GM19035 (cell line): ENCODE measurements at regions not wholly inside any gene's neighbourhood (a gene's known extent, or its start where the extent isn't known, plus 50 kb on each side); places are given as distances from the start of the nearest gene placed in this dataset.

ENCODE experiments used
- ATAC-seq: cut with Tn5 transposase; IDR thresholded peaks from one replicate; pipeline ENCODE4 v1.9.1; 2021; ENCODE audit not compliant: unreplicated experiment

GRCh38 chr11:26025676-26026075 lies 306.3 kb upstream of the ANO3 start:
- ATAC-seq, result no peak

GRCh38 chr11:26026078-26026477 lies 305.9 kb upstream of the ANO3 start:
- no peak for ATAC-seq

GRCh38 chr11:26027887-26028286 lies 304.0 kb upstream of the ANO3 start:
- ATAC-seq, result peak; percentile 72

DNA sequence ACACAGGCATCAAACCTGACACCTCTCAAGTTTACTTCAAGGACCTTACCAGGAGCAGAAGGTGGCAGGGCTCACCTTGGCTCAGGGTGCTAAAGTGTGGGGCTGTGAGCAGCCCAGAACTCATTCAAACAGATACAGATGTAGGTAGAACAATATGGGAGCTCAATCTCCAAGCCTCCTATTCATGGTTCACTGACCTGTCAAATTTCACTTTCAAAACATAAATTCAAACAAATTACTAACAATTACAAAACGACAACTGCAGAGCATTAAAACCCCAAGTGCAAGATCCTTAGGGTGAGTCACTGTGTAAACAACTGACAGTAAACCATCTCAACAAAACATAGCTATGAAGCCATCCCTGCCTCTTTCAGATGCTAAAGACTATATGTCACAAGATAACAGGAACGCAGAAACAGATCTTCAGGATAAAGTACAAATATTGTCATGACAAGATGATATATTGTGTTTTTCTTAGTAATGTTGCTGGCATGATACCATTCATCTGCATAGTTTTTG lies 303.5 kb upstream of the ANO3 start:
- no peak for ATAC-seq

GRCh38 chr11:26030399-26030798 lies 301.5 kb upstream of the ANO3 start:
- no peak for ATAC-seq

GRCh38 chr11:26032241-26032640 lies 299.7 kb upstream of the ANO3 start:
- ATAC-seq, result no peak

GRCh38 chr11:26035696-26036095 lies 296.2 kb upstream of the ANO3 start:
- ATAC-seq, result no peak

DNA sequence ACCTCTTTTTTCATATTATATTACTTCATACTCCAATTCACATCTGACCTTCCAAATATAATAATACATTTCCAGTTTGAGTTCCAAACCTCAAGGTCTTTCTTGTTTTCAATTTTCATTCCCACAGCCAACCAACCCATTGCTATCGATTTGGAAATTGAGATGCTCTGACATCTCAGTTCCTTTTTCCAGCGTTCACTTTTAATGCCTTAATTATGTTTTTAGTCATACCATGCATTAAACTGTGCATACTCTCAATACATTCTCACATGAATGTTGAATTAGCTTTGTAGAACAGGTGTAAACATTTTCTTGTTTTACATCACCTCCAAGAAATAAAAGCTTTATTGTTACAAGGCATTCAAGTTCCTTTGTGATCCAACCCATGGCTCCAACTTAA lies 294.2 kb upstream of the ANO3 start:
- no peak for ATAC-seq

DNA sequence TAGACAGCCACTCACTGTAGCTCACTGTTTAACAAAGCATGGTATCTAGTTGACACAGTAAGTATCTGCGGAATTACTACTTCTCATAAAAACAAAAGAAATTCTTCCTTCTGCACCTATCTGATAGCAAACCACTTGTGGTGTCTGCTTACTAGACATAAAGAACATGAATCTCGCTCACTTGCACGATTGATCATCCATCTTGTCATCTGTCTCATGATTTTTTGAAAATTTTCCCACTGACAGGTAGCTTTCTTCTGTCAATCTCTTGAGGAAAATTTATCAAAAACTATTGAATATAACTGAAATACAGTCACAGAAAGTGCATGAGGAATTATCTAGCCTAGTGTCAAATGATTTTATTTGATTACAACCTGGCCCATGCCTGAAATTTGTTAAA lies 291.6 kb upstream of the ANO3 start:
- ATAC-seq, result no peak

DNA sequence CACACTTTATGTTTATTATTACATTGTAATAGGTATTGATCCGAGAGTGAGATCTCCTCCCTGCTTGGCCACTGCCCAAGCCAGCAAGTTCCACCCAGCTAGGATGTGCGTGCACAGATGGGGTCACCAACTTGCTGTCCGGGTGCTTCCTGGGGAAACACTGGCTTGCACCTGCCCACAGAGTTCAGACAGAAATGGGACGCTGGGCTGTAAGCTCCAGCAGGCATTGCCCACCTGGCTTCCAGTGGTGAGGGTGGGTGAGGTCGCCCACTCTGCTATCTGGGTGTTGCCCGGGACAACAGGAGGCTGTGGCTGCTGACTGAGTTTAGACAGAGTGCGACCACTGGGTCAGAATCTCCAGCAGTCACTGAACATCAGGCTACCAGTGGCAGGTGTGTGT lies 289.8 kb upstream of the ANO3 start:
- ATAC-seq, result no peak

GRCh38 chr11:26043665-26044064 lies 288.3 kb upstream of the ANO3 start:
- peak; percentile 78 for ATAC-seq

- ATAC-seq, result no peak
Measured at GRCh38 chr11:26044389-26044788, 287.5 kb upstream of the ANO3 start.

GRCh38 chr11:26045082-26045481 lies 286.8 kb upstream of the ANO3 start:
- no peak for ATAC-seq

DNA sequence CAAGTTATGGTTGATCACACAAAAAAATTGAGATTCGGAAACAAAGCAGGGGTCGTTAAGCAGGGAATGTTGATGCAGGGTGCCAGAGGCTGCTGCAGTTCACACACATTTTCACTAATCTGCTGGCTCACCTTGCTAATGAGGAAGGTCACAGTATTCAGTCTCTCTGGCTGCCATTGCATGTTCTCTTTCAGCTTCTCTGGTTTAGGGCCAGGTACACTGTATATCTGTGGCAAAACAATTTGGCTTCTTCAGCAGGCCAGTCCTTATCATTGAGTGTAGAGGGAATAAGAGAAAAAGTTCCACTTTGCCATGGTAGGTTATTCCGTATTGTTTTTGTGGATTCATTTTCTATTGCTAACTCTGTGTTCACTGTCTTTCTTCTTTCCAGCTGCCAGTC lies 283.7 kb upstream of the ANO3 start:
- ATAC-seq, result no peak

DNA sequence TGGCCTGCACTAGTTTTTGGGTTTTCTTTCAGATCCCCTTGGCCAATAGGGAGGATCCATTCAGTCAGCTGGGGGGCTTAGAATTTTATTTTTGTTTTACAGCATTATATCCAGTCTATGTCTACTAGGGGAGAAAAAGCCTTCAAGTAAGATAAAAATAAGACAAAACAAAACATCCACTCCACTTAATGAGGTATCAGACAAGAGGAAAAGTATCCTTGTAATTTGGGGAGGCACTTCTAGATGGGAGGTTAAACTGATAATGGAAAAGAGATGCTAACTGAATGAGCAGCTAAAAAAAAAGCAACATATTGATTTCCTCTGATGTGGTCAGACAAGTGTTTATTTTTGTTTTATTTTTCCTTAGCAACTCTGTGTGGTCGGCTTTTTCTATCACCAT lies 278.0 kb upstream of the ANO3 start:
- no peak for ATAC-seq

- no peak for ATAC-seq
Measured at GRCh38 chr11:26062660-26063059, 269.3 kb upstream of the ANO3 start.

- no peak for ATAC-seq
Measured at GRCh38 chr11:26063915-26064314, 268.0 kb upstream of the ANO3 start.

DNA sequence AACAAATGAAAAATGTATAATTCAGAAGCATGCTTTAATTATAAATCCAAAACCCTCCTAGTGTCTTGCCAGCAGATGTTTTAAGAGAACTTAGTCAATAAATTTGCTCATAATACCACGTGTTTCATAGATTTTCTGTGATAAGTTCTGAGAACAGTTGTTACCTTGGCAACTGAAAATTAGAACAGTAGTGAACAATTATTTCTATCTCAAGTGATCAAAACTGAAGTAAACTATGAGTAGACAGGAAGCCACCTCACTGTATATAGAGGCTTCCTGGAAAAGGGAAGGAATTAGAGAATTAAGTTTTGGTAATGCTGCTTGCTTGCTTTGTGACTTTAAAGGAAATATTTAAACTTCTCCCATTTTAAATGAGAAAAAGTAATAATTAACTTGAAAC lies 266.0 kb upstream of the ANO3 start:
- ATAC-seq, result no peak

DNA sequence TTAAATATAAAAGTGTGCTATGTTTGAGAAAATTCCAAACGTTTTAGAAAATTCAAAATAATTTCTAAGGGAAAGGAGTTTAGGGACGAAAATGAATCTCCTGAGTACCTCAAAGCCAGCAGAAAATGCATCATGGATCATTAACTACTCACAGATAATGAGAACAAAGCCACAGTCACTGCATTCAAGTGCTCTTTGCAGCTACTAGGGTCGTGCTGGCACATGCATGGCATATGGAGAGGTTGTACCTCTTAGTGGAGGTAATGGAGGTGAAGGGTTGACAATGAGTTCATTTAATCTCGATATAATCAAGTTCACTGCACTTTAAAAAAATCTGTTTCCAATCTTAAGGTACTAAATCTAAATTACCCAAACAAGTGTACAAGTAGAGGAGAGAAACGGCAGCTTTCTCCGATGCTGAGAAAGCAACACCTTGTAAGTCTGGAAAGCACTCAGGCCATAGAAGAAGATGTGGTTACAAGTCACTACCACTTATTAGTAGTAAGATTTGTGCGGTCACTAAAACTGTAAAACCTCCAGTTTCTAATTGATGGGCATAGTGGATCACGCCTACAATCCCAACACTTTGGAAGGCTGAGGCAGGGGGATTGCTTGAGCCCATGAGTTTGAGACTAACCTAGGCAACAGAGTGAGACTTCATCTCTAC lies 261.1 kb upstream of the ANO3 start:
- no peak for ATAC-seq

- ATAC-seq, result no peak
Measured at GRCh38 chr11:26072614-26073153, 259.2 kb upstream of the ANO3 start.

DNA sequence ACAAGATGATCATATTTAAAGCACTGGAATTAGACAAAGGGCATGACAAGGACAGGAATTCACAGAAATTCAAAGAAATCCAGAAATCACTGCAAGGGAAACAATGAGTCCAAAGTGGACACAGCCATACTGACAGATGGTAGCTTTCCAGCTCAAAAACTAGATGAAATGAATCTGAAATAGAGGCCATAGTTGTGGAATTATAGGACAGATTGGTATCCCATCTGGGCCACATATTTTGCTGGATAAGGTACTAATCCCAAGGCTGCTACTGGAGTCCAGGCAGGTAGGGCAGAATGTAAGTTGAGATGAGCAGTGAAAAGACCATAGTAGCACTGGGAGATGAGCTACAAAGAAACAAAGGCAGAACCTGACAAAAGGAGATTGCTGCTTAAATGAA lies 258.3 kb upstream of the ANO3 start:
- ATAC-seq, result no peak

GRCh38 chr11:26076233-26076990 lies 255.5 kb upstream of the ANO3 start:
- ATAC-seq, result no peak
